Brain microvascular endothelial cell (primary cell): ENCODE measurements at regions not wholly inside any gene's neighbourhood (a gene's known extent, or its start where the extent isn't known, plus 50 kb on each side); places are given as distances from the start of the nearest gene placed in this dataset.

ENCODE experiments used
- DNase-seq: peaks from one replicate; pipeline ENCODE4 v3.0.0-alpha.2; 2020
- H3K27ac ChIP-seq: fragments of 250-450 bp; sonication (Bioruptor Pico); 2 replicates; pipeline ENCODE4 v1.5.1; 2020; ENCODE audit warnings: mild to moderate bottlenecking, moderate library complexity
- H3K27me3 ChIP-seq: fragments of 250-450 bp; sonication (Bioruptor Pico); replicated peaks from 2 replicates; pipeline ENCODE4 v1.5.1; 2020; ENCODE audit warnings: mild to moderate bottlenecking
- H3K36me3 ChIP-seq: fragments of 250-450 bp; sonication (Bioruptor Pico); replicated peaks from 2 replicates; pipeline ENCODE4 v1.5.1; 2020; ENCODE audit warnings: mild to moderate bottlenecking
- H3K4me3 ChIP-seq: 2 replicates; pipeline ENCODE4 v1.5.1; 2011; ENCODE audit warnings: low read depth, mild to moderate bottlenecking, control low read depth, low read length, moderate library complexity
- CTCF ChIP-seq: IDR thresholded peaks from 2 replicates; pipeline ENCODE4 v1.5.1; 2011; ENCODE audit warnings: low read depth, mild to moderate bottlenecking, moderate library complexity, low read length, control low read depth, inconsistent platforms; ENCODE audit errors: missing control alignments
- in situ Hi-C: cut with HindIII; loops from 2 replicates; pipeline ENCODE4 v1.10.0; 2017; ENCODE audit warnings: low sequenced_read_pairs, low pct_ligation_motif_present

GRCh38 chr3:81299481-81299880 is 462.0 kb downstream of the GBE1 start:
- Histone ChIP-seq H3K27me3 (no peaks in the 10 kb centered on the region), H3K27ac (no peak overlapping the region), H3K36me3 (no peaks in the 10 kb centered on the region), H3K4me3 (no peak overlapping the region)
- no peak for DNase-seq
- TF ChIP-seq CTCF, result no peak
- in situ Hi-C loops, result no loop called here

DNA sequence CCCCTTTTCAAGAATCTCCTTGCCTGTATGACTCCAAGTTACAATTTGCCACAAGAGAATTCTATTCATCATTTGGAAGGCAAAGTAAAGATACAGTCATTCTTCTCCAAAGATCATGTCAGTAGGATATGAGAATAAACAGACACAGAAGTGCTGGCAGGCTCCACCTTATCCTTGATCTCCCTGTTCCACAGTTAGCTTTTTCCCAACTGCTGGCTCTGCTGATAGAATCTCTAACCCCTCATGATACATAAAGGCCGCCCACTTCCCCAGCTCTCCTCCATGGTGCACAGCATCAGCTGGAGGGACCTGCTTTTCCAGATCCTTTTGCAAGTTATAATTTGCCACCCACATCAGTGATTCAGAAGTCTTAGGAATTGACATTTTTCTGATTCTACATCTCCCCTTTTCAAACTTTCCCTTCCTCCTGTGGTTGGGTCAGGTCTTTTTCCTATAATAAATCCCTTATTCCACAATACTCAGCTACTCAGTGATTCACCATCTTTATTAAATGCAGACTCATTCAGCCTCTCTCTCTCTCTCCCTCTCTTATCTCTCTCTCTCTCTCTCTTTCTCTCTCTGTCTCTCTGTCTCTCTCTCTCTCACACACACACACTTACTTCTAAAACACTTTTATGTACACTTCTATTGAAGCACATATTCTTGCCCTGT is 465.4 kb downstream of the GBE1 start:
- Histone ChIP-seq H3K4me3 (no peak overlapping the region), H3K27ac (no peak overlapping the region), H3K27me3 (no peaks in the 10 kb centered on the region), H3K36me3 (no peaks in the 10 kb centered on the region)
- DNase-seq, result no peak
- no peak for TF ChIP-seq CTCF
- in situ Hi-C loops, result no loop called here

- no peak for TF ChIP-seq CTCF
- H3K27me3 ChIP-seq, result no peaks in the 10 kb centered on the region
- no peak overlapping the region for H3K4me3 ChIP-seq
- no peak for DNase-seq
- no peaks in the 10 kb centered on the region for H3K36me3 ChIP-seq
- no peak overlapping the region for H3K27ac ChIP-seq
- in situ Hi-C loops, result no loop called here
Observed at GRCh38 chr3:81293156-81293555, 468.3 kb downstream of the GBE1 start.

GRCh38 chr3:81291586-81291985 is 469.9 kb downstream of the GBE1 start:
- Histone ChIP-seq H3K36me3 (no peaks in the 10 kb centered on the region), H3K27me3 (no peaks in the 10 kb centered on the region), H3K4me3 (no peak overlapping the region), H3K27ac (no peak overlapping the region)
- DNase-seq, result no peak
- in situ Hi-C loops, result no loop called here
- no peak for TF ChIP-seq CTCF

DNA sequence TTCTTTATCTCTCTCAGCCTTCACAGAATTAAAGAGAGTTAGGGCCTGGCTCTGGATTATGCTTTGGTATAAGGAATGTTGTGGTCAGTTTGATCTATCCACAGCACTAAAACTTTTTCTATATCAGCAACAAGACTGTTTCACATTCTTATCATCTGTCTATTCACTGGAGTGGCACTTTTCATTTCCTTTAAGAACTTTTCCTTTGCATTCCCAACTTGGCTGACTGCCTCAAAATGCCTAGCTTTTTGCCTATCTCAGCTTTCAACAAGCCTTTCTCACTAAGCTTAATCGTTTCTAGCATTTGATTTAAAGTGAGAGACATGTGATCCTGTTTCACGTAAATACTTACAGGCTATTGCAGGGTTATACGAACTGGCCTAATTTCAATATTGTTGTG is 471.8 kb downstream of the GBE1 start:
- TF ChIP-seq CTCF, result no peak
- H3K27me3 ChIP-seq, result no peaks in the 10 kb centered on the region
- in situ Hi-C loops, result no loop called here
- H3K27ac ChIP-seq, result no peak overlapping the region
- H3K4me3 ChIP-seq, result no peak overlapping the region
- DNase-seq, result peak; percentile 34
- H3K36me3 ChIP-seq, result no peaks in the 10 kb centered on the region
